B cell (primary cell): ENCODE measurements at regions not wholly inside any gene's neighbourhood (a gene's known extent, or its start where the extent isn't known, plus 50 kb on each side); places are given as distances from the start of the nearest gene placed in this dataset.

ENCODE experiments used
- ATAC-seq: fragments of 200-7000 bp; cut with Tn5 transposase; one replicate; pipeline ENCODE4 v1.10.0; 2021; ENCODE audit warnings: low read depth, mild to moderate bottlenecking, moderate number of reproducible peaks, moderate library complexity
- CTCF ChIA-PET: fragments of 350-600 bp; sonication (Branson Sonifier 250); formaldehyde crosslinking; loops from one replicate; lab custom pipeline; 2021; ENCODE audit warnings: antibody characterized with exemption, inconsistent platforms; lab: Charles Lee
- POLR2A ChIA-PET: fragments of 350-600 bp; sonication (Branson Sonifier 250); formaldehyde crosslinking; loops from one replicate; lab custom pipeline; 2021; ENCODE audit warnings: antibody characterized with exemption; lab: Charles Lee
- DNase-seq: peaks from one replicate; pipeline ENCODE4 v3.0.0; 2013
- H2AFZ ChIP-seq: 2 replicates; pipeline ENCODE4 v1.6.1; 2012; ENCODE audit warnings: mild to moderate bottlenecking, low read depth, low read length; ENCODE audit not compliant: insufficient read depth, poor library complexity, severe bottlenecking
- H3K27ac ChIP-seq, 2 donors: 1 replicate in 1 of 2; 2 replicates in 1 of 2; pipeline ENCODE4 v1.5.1; 2012 to 2013; ENCODE audit warnings: low read length in 2 of 2, mild to moderate bottlenecking in 2 of 2, moderate library complexity in 1 of 2
- H3K27me3 ChIP-seq, 4 experiments: fragments of 200-600 bp in 1 of 4; sonication (generic) in 1 of 4; replicated peaks in 1 of 4; 1 replicate in 2 of 4; 2 replicates in 2 of 4; pipeline versions ENCODE4 v1.6.1 to v1.7.0; 2013 to 2016; ENCODE audit warnings: low read length in 3 of 4, mild to moderate bottlenecking in 2 of 4, mixed read lengths in 1 of 4, moderate library complexity in 1 of 4; ENCODE audit not compliant: insufficient read depth in 4 of 4, control insufficient read depth in 3 of 4; ENCODE audit errors: control extremely low read depth in 1 of 4
- H3K36me3 ChIP-seq, 2 experiments: replicated peaks in 1 of 2; 1 replicate in 1 of 2; 2 replicates in 1 of 2; pipeline versions ENCODE4 v1.6.1 to v1.7.1; 2013; ENCODE audit warnings: low read length in 1 of 2; ENCODE audit not compliant: insufficient read depth in 2 of 2, control insufficient read depth in 1 of 2; ENCODE audit errors: control extremely low read depth in 1 of 2, extremely low read depth in 1 of 2
- H3K4me1 ChIP-seq, 2 donors: fragments of 200-600 bp in 1 of 2; sonication (generic) in 1 of 2; 1 replicate in 1 of 2; 2 replicates in 1 of 2; pipeline versions ENCODE4 v1.5.1 to v1.6.1; 2013 to 2017; ENCODE audit warnings: low read length in 2 of 2; ENCODE audit not compliant: control insufficient read depth in 2 of 2, insufficient read depth in 2 of 2
- H3K4me2 ChIP-seq: replicated peaks from 2 replicates; pipeline ENCODE3; 2012; ENCODE audit warnings: mild to moderate bottlenecking, low read depth, low read length; ENCODE audit not compliant: poor library complexity, severe bottlenecking
- H3K4me3 ChIP-seq, 5 experiments: fragments of 200-600 bp in 1 of 5; sonication (generic) in 1 of 5; 1 replicate in 3 of 5; 2 replicates in 2 of 5; pipeline versions ENCODE4 v1.5.1 to v1.7.0; 2011 to 2016; ENCODE audit warnings: low read length in 4 of 5, mild to moderate bottlenecking in 4 of 5, low read depth in 2 of 5, control low read depth in 1 of 5, moderate library complexity in 1 of 5; ENCODE audit not compliant: insufficient read depth in 1 of 5; ENCODE audit errors: control extremely low read depth in 1 of 5, extremely low read depth in 1 of 5
- H3K79me2 ChIP-seq: fragments of 200-600 bp; sonication (generic); one replicate; pipeline ENCODE4 v1.6.0; 2016; ENCODE audit warnings: low read length; ENCODE audit not compliant: control insufficient read depth, insufficient read depth
- H3K9ac ChIP-seq: fragments of 200-600 bp; sonication (generic); 2 replicates; pipeline ENCODE4 v1.6.1; 2017; ENCODE audit warnings: mild to moderate bottlenecking, low read length, moderate library complexity
- H3K9me3 ChIP-seq, 3 donors: one replicate each; pipeline versions ENCODE4 v1.6.1 to v1.7.1; 2013; ENCODE audit warnings: low read length in 2 of 3; ENCODE audit not compliant: control insufficient read depth in 2 of 3, insufficient read depth in 1 of 3; ENCODE audit errors: control extremely low read depth in 1 of 3
- H4K20me1 ChIP-seq: 2 replicates; pipeline ENCODE4 v1.6.0; 2012; ENCODE audit warnings: mild to moderate bottlenecking, low read length; ENCODE audit not compliant: insufficient read depth, control insufficient read depth, poor library complexity, severe bottlenecking
- H3K27ac Mint-ChIP-seq: one replicate; pipeline ENCODE4 v1.8.0; 2021; ENCODE audit warnings: mixed read lengths
- H3K27me3 Mint-ChIP-seq: one replicate; pipeline ENCODE4 v1.8.0; 2021; ENCODE audit warnings: mixed read lengths
- H3K4me1 Mint-ChIP-seq: one replicate; pipeline ENCODE4 v1.8.0; 2021; ENCODE audit warnings: mixed read lengths
- H3K4me3 Mint-ChIP-seq: one replicate; pipeline ENCODE4 v1.8.0; 2021; ENCODE audit warnings: mixed read lengths
- H3K9me3 Mint-ChIP-seq: one replicate; pipeline ENCODE4 v1.8.0; 2022; ENCODE audit warnings: mixed read lengths; ENCODE audit not compliant: insufficient read depth
- CTCF ChIP-seq: fragments of 200-600 bp; IDR thresholded peaks from one replicate; pipeline ENCODE4 v1.8.0; 2022; ENCODE audit warnings: antibody characterized with exemption, mild to moderate bottlenecking
- EZH2 ChIP-seq: IDR thresholded peaks from 2 replicates; pipeline ENCODE4 v1.6.1; 2012; ENCODE audit warnings: borderline replicate concordance, low read depth, mild to moderate bottlenecking, moderate library complexity, low read length; ENCODE audit not compliant: insufficient read depth, poor library complexity, severe bottlenecking
- WGBS: methylation state at CpG from one replicate; pipeline ENCODE4 v1.1.5; 2013; ENCODE audit warnings: missing lambda C conversion rate; ENCODE audit not compliant: insufficient coverage; 5-methylcytosine and 5-hydroxymethylcytosine counted together
- intact Hi-C: fragments of 100-400 bp; cut with micrococcal nuclease; formaldehyde crosslinking; loops from one replicate; pipeline ENCODE4 v1.10.0; 2022

- no peak overlapping the region for H3K4me3 ChIP-seq
- no peaks in the 10 kb centered on the region for H3K4me1 ChIP-seq
- no peak overlapping the region for H3K9ac ChIP-seq
- TF ChIP-seq EZH2, result no peak
- no peak for TF ChIP-seq CTCF
- Mint-ChIP-seq H3K4me3 (no peak overlapping the region), H3K4me1 (no peaks in the 10 kb centered on the region), H3K27ac (no peak overlapping the region), H3K9me3 (peaks cover 3% of the 10 kb centered on the region), H3K27me3 (no peaks in the 10 kb centered on the region)
- no peak overlapping the region for H3K4me2 ChIP-seq
- H3K36me3 ChIP-seq, result no peaks in the 10 kb centered on the region
- no peak overlapping the region for H2AFZ ChIP-seq
- no peaks in the 10 kb centered on the region for H3K79me2 ChIP-seq
- ChIA-PET POLR2A (no interaction called here), CTCF (no interaction called here)
- ATAC-seq (no peak), DNase-seq (no peak)
- 92% methylated on average over 5 of the region's 6 CpGs for WGBS
- H4K20me1 ChIP-seq, result no peaks in the 10 kb centered on the region
- no peak overlapping the region for H3K27ac ChIP-seq
- H3K27me3 ChIP-seq, result no peaks in the 10 kb centered on the region
- peaks cover 0 to 2% (median 1%) of the 10 kb centered on the region in 3 donors for H3K9me3 ChIP-seq
- intact Hi-C loops, result no loop called here
Measured at GRCh38 chr4:10866666-10867065, 182.1 kb upstream of the CLNK start.

- no peak overlapping the region for H3K27ac Mint-ChIP-seq
- Histone ChIP-seq H3K79me2 (no peaks in the 10 kb centered on the region), H3K36me3 (no peaks in the 10 kb centered on the region), H4K20me1 (no peaks in the 10 kb centered on the region), H3K4me1 (no peaks in the 10 kb centered on the region), H3K9me3 (peaks cover 2 to 11% (median 7%) of the 10 kb centered on the region in 3 donors), H3K4me3 (no peak overlapping the region), H3K9ac (no peak overlapping the region), H3K4me2 (no peak overlapping the region), H2AFZ (no peak overlapping the region), H3K27me3 (no peaks in the 10 kb centered on the region), H3K27ac (no peak overlapping the region)
- no CpG with 5 or more reads among the region's 3 CpGs for WGBS
- intact Hi-C loops, result no loop called here
- ATAC-seq (no peak), DNase-seq (no peak)
- H3K4me3 Mint-ChIP-seq, result no peak overlapping the region
- POLR2A ChIA-PET, result no interaction called here
- no peak for TF ChIP-seq CTCF
- TF ChIP-seq EZH2, result no peak
- no peaks in the 10 kb centered on the region for H3K4me1 Mint-ChIP-seq
- CTCF ChIA-PET, result interaction anchor here (1.1 kb wide), 1 partner anchor 138 kb away, joined by 3 read pairs; no protein-coding TSS in a partner anchor
- no peaks in the 10 kb centered on the region for H3K9me3 Mint-ChIP-seq
- no peaks in the 10 kb centered on the region for H3K27me3 Mint-ChIP-seq
Measured at GRCh38 chr4:10861036-10861435, 176.5 kb upstream of the CLNK start.
